Activated CD4-positive, alpha-beta memory T cell treated with anti-CD3 and anti-CD28 coated beads for 36 hours (primary cell): ENCODE measurements at regions not wholly inside any gene's neighbourhood (a gene's known extent, or its start where the extent isn't known, plus 50 kb on each side); places are given as distances from the start of the nearest gene placed in this dataset.

Experiments used
- CTCF ChIA-PET: fragments of 350-600 bp; sonication (Branson Sonifier 250); formaldehyde crosslinking; loops from one replicate; lab custom pipeline; 2021; ENCODE audit warnings: antibody characterized with exemption, inconsistent platforms; lab: Charles Lee
- POLR2A ChIA-PET: fragments of 350-600 bp; sonication (Branson Sonifier 250); formaldehyde crosslinking; loops from one replicate; lab custom pipeline; 2021; ENCODE audit warnings: antibody characterized with exemption; lab: Charles Lee
- DNase-seq: peaks from one replicate; pipeline ENCODE4 v3.0.0-alpha.2; 2020
- H3K27ac Mint-ChIP-seq: one replicate; pipeline ENCODE4 v1.8.0; 2021; ENCODE audit warnings: mixed read lengths
- H3K27me3 Mint-ChIP-seq: one replicate; pipeline ENCODE4 v1.8.0; 2021; ENCODE audit warnings: mixed read lengths
- H3K36me3 Mint-ChIP-seq: one replicate; pipeline ENCODE4 v1.8.0; 2021; ENCODE audit warnings: mixed read lengths
- H3K4me1 Mint-ChIP-seq: one replicate; pipeline ENCODE4 v1.8.0; 2021; ENCODE audit warnings: low read depth, mixed read lengths
- H3K4me3 Mint-ChIP-seq: one replicate; pipeline ENCODE4 v1.8.0; 2021; ENCODE audit warnings: mild to moderate bottlenecking, mixed read lengths
- H3K9me3 Mint-ChIP-seq: one replicate; pipeline ENCODE4 v1.8.0; 2021; ENCODE audit warnings: mixed read lengths
- intact Hi-C: fragments of 100-400 bp; cut with micrococcal nuclease; formaldehyde crosslinking; loops from one replicate; pipeline ENCODE4 v1.15.1; 2023

GRCh38 chr18:55166260-55166598 lies 207.0 kb upstream of the CCDC68 start:
- ChIA-PET CTCF (no interaction called here), POLR2A (no interaction called here)
- DNase-seq = no peak
- H3K27ac Mint-ChIP-seq = no peak overlapping the region
- H3K9me3 Mint-ChIP-seq = no peaks in the 10 kb centered on the region
- no peaks in the 10 kb centered on the region for H3K4me1 Mint-ChIP-seq
- no peaks in the 10 kb centered on the region for H3K27me3 Mint-ChIP-seq
- no peak overlapping the region for H3K4me3 Mint-ChIP-seq
- H3K36me3 Mint-ChIP-seq = no peaks in the 10 kb centered on the region
- intact Hi-C loops = no loop called here

- ChIA-PET CTCF (no interaction called here), POLR2A (no interaction called here)
- no peaks in the 10 kb centered on the region for H3K4me1 Mint-ChIP-seq
- H3K27me3 Mint-ChIP-seq = no peaks in the 10 kb centered on the region
- DNase-seq = no peak
- H3K9me3 Mint-ChIP-seq = no peaks in the 10 kb centered on the region
- intact Hi-C loops = no loop called here
- H3K36me3 Mint-ChIP-seq = no peaks in the 10 kb centered on the region
- no peak overlapping the region for H3K4me3 Mint-ChIP-seq
- no peak overlapping the region for H3K27ac Mint-ChIP-seq
These were observed 204.3 kb upstream of the CCDC68 start for GRCh38 chr18:55163550-55163949.

GRCh38 chr18:55161916-55162315 lies 202.7 kb upstream of the CCDC68 start:
- H3K9me3 Mint-ChIP-seq = peaks cover 3% of the 10 kb centered on the region
- ChIA-PET POLR2A (no interaction called here), CTCF (no interaction called here)
- no peaks in the 10 kb centered on the region for H3K36me3 Mint-ChIP-seq
- H3K27me3 Mint-ChIP-seq = no peaks in the 10 kb centered on the region
- H3K4me1 Mint-ChIP-seq = no peaks in the 10 kb centered on the region
- H3K4me3 Mint-ChIP-seq = no peak overlapping the region
- H3K27ac Mint-ChIP-seq = no peak overlapping the region
- no peak for DNase-seq
- intact Hi-C loops = no loop called here

DNA sequence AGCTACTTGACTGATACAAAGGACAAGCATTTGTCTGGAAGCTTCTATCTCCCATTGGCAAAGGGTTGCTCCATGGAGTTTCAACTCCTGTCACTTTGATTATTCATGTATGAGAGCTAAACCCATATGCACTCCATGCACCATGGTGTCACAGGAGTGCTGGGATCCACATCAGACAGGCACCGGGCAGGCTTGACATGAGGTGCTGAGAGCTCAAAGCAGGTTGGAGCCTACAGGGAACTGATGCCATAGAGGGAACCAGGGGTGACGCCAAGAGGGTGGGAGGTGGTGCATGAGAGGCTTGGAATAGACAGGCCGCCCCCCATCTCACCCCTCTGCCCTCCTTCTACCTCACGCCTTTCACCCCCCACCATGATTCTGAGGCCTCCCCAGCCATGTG lies 199.8 kb upstream of the CCDC68 start:
- POLR2A ChIA-PET = no interaction called here
- Mint-ChIP-seq H3K4me1 (no peaks in the 10 kb centered on the region), H3K27ac (no peak overlapping the region), H3K36me3 (no peaks in the 10 kb centered on the region), H3K9me3 (peaks cover 3% of the 10 kb centered on the region), H3K4me3 (no peak overlapping the region), H3K27me3 (no peaks in the 10 kb centered on the region)
- DNase-seq = no peak
- CTCF ChIA-PET = no interaction called here
- intact Hi-C loops = no loop called here

- ChIA-PET POLR2A (no interaction called here), CTCF (no interaction called here)
- Mint-ChIP-seq H3K36me3 (no peaks in the 10 kb centered on the region), H3K4me3 (no peak overlapping the region), H3K27me3 (no peaks in the 10 kb centered on the region), H3K4me1 (no peaks in the 10 kb centered on the region), H3K27ac (no peak overlapping the region), H3K9me3 (peaks cover 3% of the 10 kb centered on the region)
- DNase-seq = no peak
- intact Hi-C loops = no loop called here
These were observed 199.3 kb upstream of the CCDC68 start for GRCh38 chr18:55158570-55158969.

- no peaks in the 10 kb centered on the region for H3K4me1 Mint-ChIP-seq
- H3K36me3 Mint-ChIP-seq = no peaks in the 10 kb centered on the region
- H3K9me3 Mint-ChIP-seq = peaks cover 3% of the 10 kb centered on the region
- no peak for DNase-seq
- H3K27ac Mint-ChIP-seq = no peak overlapping the region
- H3K27me3 Mint-ChIP-seq = no peaks in the 10 kb centered on the region
- CTCF ChIA-PET = interaction anchor here (0.7 kb wide), 1 partner anchor 125 kb away, joined by 3 read pairs; no protein-coding TSS in a partner anchor
- intact Hi-C loops = no loop called here
- POLR2A ChIA-PET = no interaction called here
- no peak overlapping the region for H3K4me3 Mint-ChIP-seq
These were observed 194.1 kb upstream of the CCDC68 start for GRCh38 chr18:55153346-55153745.

DNA sequence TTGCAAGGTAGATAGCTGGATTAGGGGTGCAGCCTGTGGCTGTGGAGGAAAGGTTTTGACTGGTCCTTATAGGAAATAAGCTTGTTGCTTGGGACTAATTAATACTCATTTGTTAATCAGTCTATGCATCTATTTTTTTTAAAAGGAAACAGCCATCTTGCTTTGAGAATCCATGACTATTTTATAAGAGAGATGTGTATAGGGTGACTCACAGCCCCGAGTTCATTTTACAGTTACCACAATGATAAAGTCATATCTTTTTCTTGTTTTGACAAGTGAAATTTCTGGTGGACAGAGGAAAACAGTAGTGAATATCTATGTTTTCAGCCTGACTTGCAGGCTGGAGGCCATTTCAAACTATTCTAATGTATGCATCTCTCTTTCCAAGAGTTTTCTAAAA lies 193.5 kb upstream of the CCDC68 start:
- no peak for DNase-seq
- intact Hi-C loops = no loop called here
- Mint-ChIP-seq H3K9me3 (peaks cover under 1% of the 10 kb centered on the region), H3K27ac (no peak overlapping the region), H3K4me1 (no peaks in the 10 kb centered on the region), H3K4me3 (no peak overlapping the region), H3K27me3 (no peaks in the 10 kb centered on the region), H3K36me3 (no peaks in the 10 kb centered on the region)
- ChIA-PET CTCF (interaction anchor here (0.7 kb wide), 1 partner anchor 874 kb away, joined by 3 read pairs; no protein-coding TSS in a partner anchor), POLR2A (no interaction called here)

DNA sequence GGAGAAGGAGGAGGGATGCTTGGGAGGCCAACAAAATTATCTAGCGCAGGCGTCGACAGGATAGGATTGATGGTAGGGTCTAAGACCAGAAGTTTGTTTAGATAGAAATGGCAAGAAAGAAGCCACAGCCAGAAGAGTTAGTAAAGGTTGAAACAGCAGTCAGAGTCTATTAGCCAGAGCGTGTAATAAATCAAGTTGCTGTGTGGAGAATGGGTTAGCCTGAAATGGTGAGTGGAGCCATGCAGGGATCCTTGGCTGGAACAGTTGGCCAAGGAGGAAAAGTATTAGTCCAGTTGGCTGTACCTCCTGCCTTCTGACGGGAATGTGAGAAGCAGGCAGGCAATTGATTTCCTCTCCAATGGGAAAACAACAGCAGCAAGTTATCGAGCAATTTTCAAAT lies 190.7 kb upstream of the CCDC68 start:
- no peaks in the 10 kb centered on the region for H3K36me3 Mint-ChIP-seq
- H3K4me1 Mint-ChIP-seq = no peaks in the 10 kb centered on the region
- H3K4me3 Mint-ChIP-seq = no peak overlapping the region
- intact Hi-C loops = no loop called here
- H3K27ac Mint-ChIP-seq = no peak overlapping the region
- CTCF ChIA-PET = no interaction called here
- POLR2A ChIA-PET = no interaction called here
- H3K27me3 Mint-ChIP-seq = no peaks in the 10 kb centered on the region
- no peaks in the 10 kb centered on the region for H3K9me3 Mint-ChIP-seq
- DNase-seq = no peak

- Mint-ChIP-seq H3K27me3 (no peaks in the 10 kb centered on the region), H3K4me1 (no peaks in the 10 kb centered on the region), H3K9me3 (peaks cover 3% of the 10 kb centered on the region), H3K4me3 (no peak overlapping the region), H3K27ac (no peak overlapping the region), H3K36me3 (no peaks in the 10 kb centered on the region)
- intact Hi-C loops = no loop called here
- ChIA-PET POLR2A (no interaction called here), CTCF (no interaction called here)
- DNase-seq = no peak
These were observed 188.5 kb upstream of the CCDC68 start for GRCh38 chr18:55147791-55148190.

DNA sequence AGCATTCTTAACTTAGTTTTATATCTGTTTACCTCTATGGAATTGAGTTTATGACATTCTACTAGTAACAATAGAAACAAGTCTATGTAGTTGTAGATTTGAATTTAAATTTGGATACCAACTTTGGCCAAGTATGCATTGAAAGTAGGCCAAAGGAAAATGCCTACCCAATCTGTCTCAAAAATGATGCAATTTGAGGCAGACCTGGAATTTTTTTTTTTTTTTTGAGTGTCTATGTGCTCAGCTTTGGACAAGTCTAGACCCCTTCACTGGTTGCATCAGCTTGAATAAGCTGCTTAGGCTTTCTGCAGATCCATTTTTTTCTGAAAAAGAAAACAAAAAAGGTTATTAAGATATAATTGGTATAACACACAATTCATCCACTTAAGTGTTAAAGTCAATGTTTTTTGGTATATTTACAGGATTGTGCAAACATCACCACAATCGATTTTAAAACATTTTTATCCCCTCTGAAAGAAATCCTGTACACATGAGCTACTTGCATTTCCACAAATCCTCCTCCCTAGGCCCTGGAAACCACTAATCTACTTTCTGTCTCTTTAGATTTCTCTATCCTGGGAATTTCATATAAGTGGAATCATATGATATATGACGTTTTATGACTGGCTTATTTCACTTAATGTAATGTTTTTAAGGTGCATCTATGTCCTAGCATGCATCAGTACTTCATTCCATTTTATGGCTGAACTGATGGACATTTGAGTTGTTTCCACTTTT lies 185.1 kb upstream of the CCDC68 start:
- H3K4me1 Mint-ChIP-seq = no peaks in the 10 kb centered on the region
- H3K4me3 Mint-ChIP-seq = no peak overlapping the region
- no peaks in the 10 kb centered on the region for H3K36me3 Mint-ChIP-seq
- ChIA-PET CTCF (no interaction called here), POLR2A (no interaction called here)
- no peak for DNase-seq
- no peak overlapping the region for H3K27ac Mint-ChIP-seq
- intact Hi-C loops = no loop called here
- H3K9me3 Mint-ChIP-seq = peaks cover 3% of the 10 kb centered on the region
- H3K27me3 Mint-ChIP-seq = peaks cover under 1% of the 10 kb centered on the region

GRCh38 chr18:55142410-55142809 lies 183.1 kb upstream of the CCDC68 start:
- intact Hi-C loops = no loop called here
- Mint-ChIP-seq H3K4me3 (no peak overlapping the region), H3K9me3 (peaks cover 3% of the 10 kb centered on the region), H3K4me1 (no peaks in the 10 kb centered on the region), H3K36me3 (no peaks in the 10 kb centered on the region), H3K27me3 (peaks cover 2% of the 10 kb centered on the region), H3K27ac (no peak overlapping the region)
- ChIA-PET CTCF (no interaction called here), POLR2A (no interaction called here)
- DNase-seq = no peak

- Mint-ChIP-seq H3K4me1 (no peaks in the 10 kb centered on the region), H3K4me3 (no peak overlapping the region), H3K27ac (no peak overlapping the region), H3K9me3 (peaks cover 3% of the 10 kb centered on the region), H3K27me3 (peaks cover 2% of the 10 kb centered on the region), H3K36me3 (no peaks in the 10 kb centered on the region)
- ChIA-PET POLR2A (no interaction called here), CTCF (no interaction called here)
- no peak for DNase-seq
- intact Hi-C loops = no loop called here
These were observed 182.1 kb upstream of the CCDC68 start for GRCh38 chr18:55141318-55141717.

- Mint-ChIP-seq H3K27me3 (peaks cover 2% of the 10 kb centered on the region), H3K36me3 (no peaks in the 10 kb centered on the region), H3K27ac (no peak overlapping the region), H3K4me1 (no peaks in the 10 kb centered on the region), H3K9me3 (peaks cover 3% of the 10 kb centered on the region), H3K4me3 (no peak overlapping the region)
- CTCF ChIA-PET = no interaction called here
- intact Hi-C loops = no loop called here
- POLR2A ChIA-PET = no interaction called here
- no peak for DNase-seq
These were observed 180.6 kb upstream of the CCDC68 start for GRCh38 chr18:55139836-55140235.
